OCI-LY3 (cell line): ENCODE measurements at regions not wholly inside any gene's neighbourhood (a gene's known extent, or its start where the extent isn't known, plus 50 kb on each side); places are given as distances from the start of the nearest gene placed in this dataset.

Experiments
- H2AFZ ChIP-seq: fragments of 200-600, 300-600 bp; shearing (Covaris generic); 2 replicates; pipeline ENCODE4 v1.6.0; 2014; ENCODE audit warnings: antibody characterized with exemption, low read depth, low read length
- H3K27ac ChIP-seq: fragments of 200-600, 300-600 bp; sonication (generic); 2 replicates; pipeline ENCODE4 v1.5.1; 2014; ENCODE audit warnings: mild to moderate bottlenecking, low read length, moderate library complexity, mixed read lengths
- H3K27me3 ChIP-seq: fragments of 200-600, 300-600 bp; sonication (generic); 2 replicates; pipeline ENCODE4 v1.6.1; 2014; ENCODE audit warnings: low read depth, low read length, mixed read lengths
- H3K36me3 ChIP-seq: fragments of 200-600, 300-600 bp; sonication (generic); replicated peaks from 2 replicates; pipeline ENCODE3; 2014; ENCODE audit warnings: low read depth, low read length, mixed read lengths
- H3K4me1 ChIP-seq: fragments of 300-600, 200-600 bp; sonication (generic); 2 replicates; pipeline ENCODE4 v1.6.1; 2014; ENCODE audit warnings: low read length, mixed read lengths
- H3K4me2 ChIP-seq: fragments of 200-600, 300-600 bp; sonication (generic); 2 replicates; pipeline ENCODE4 v1.6.1; 2014; ENCODE audit warnings: low read length, mixed read lengths
- H3K4me3 ChIP-seq: fragments of 300-600, 200-600 bp; sonication (generic); 2 replicates; pipeline ENCODE4 v1.5.1; 2014; ENCODE audit warnings: antibody characterized with exemption, mild to moderate bottlenecking, low read length, moderate library complexity
- H3K79me2 ChIP-seq: fragments of 300-600, 200-600 bp; shearing (Covaris generic); 2 replicates; pipeline ENCODE4 v1.6.1; 2014; ENCODE audit warnings: mild to moderate bottlenecking, low read length, mixed read lengths
- H3K9ac ChIP-seq: fragments of 300-600, 200-600 bp; shearing (Covaris generic); 2 replicates; pipeline ENCODE4 v1.6.0; 2014; ENCODE audit warnings: mild to moderate bottlenecking, low read length, moderate library complexity
- H3K9me3 ChIP-seq: fragments of 200-600, 300-600 bp; shearing (Covaris generic); 2 replicates; pipeline ENCODE4 v1.6.1; 2014; ENCODE audit warnings: low read length, mixed read lengths; ENCODE audit not compliant: insufficient read depth
- H4K20me1 ChIP-seq: fragments of 200-600, 300-600 bp; sonication (generic); 2 replicates; pipeline ENCODE4 v1.6.1; 2016; ENCODE audit warnings: low read length, mixed read lengths; ENCODE audit not compliant: insufficient read depth
- EZH2phosphoT487 ChIP-seq: fragments of 200-600 bp; shearing (Covaris generic); IDR thresholded peaks from 2 replicates; pipeline ENCODE4 v1.6.1; 2018; ENCODE audit warnings: antibody characterized with exemption, mixed run types, low read depth
- TF ChIP-seq, protein P1 (sequence below): fragments of 200-600, 300-600 bp; sonication (generic); IDR thresholded peaks from 2 replicates; pipeline ENCODE4 v1.5.1; 2014; ENCODE audit warnings: antibody characterized with exemption, low read length, low read depth

DNA sequence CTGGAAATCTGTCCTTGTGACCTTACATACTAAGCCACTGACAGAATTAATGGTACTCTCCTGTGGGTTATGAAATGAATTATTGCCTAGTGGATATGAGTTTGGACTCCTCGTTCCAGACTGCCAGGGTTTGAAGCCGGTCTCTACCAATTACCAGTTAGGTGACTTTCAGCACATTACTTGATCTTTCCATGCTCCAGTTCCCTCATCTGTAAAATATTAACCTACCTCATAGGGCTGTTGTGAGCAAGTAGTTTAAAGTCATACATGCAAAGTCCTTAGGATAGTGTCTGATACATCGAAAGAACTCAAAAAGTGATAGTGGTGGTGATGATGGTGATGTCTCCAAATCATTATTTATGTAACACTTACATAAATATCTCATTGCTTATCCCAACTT is 373.5 kb upstream of the ARX start:
- H3K9me3 ChIP-seq: no peaks in the 10 kb centered on the region
- TF ChIP-seq, protein P1, sequence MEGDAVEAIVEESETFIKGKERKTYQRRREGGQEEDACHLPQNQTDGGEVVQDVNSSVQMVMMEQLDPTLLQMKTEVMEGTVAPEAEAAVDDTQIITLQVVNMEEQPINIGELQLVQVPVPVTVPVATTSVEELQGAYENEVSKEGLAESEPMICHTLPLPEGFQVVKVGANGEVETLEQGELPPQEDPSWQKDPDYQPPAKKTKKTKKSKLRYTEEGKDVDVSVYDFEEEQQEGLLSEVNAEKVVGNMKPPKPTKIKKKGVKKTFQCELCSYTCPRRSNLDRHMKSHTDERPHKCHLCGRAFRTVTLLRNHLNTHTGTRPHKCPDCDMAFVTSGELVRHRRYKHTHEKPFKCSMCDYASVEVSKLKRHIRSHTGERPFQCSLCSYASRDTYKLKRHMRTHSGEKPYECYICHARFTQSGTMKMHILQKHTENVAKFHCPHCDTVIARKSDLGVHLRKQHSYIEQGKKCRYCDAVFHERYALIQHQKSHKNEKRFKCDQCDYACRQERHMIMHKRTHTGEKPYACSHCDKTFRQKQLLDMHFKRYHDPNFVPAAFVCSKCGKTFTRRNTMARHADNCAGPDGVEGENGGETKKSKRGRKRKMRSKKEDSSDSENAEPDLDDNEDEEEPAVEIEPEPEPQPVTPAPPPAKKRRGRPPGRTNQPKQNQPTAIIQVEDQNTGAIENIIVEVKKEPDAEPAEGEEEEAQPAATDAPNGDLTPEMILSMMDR: no peak
- no peak for TF ChIP-seq EZH2phosphoT487
- no peak overlapping the region for H3K27ac ChIP-seq
- H3K4me3 ChIP-seq: no peak overlapping the region
- H3K36me3 ChIP-seq: no peaks in the 10 kb centered on the region
- H3K27me3 ChIP-seq: no peaks in the 10 kb centered on the region
- no peaks in the 10 kb centered on the region for H4K20me1 ChIP-seq
- H3K4me2 ChIP-seq: no peak overlapping the region
- H2AFZ ChIP-seq: no peak overlapping the region
- H3K4me1 ChIP-seq: no peaks in the 10 kb centered on the region
- no peaks in the 10 kb centered on the region for H3K79me2 ChIP-seq
- H3K9ac ChIP-seq: no peak overlapping the region

DNA sequence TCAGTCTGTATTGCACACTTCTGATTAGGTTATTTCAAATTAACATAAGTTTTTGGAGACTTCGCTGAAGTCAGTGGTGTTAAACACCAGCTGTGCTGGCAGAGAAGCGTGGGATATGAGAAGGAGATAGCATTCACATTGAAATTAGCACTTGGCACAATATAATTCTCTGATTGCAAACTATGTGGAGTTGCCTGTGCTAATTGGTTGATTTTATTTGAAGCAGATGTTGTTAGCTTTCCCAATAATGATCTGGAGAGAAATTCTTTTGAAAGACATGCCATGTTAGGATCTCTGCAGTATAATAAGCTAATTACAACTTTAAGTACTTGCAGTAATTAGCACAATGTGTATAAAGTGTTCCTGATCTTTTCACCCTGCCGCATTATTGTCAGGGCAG is 367.4 kb upstream of the ARX start:
- no peak overlapping the region for H3K4me3 ChIP-seq
- no peaks in the 10 kb centered on the region for H4K20me1 ChIP-seq
- no peak for TF ChIP-seq EZH2phosphoT487
- TF ChIP-seq, protein P1: no peak
- no peak overlapping the region for H3K9ac ChIP-seq
- no peak overlapping the region for H3K4me2 ChIP-seq
- H3K9me3 ChIP-seq: no peaks in the 10 kb centered on the region
- no peaks in the 10 kb centered on the region for H3K27me3 ChIP-seq
- H3K27ac ChIP-seq: no peak overlapping the region
- H3K4me1 ChIP-seq: no peaks in the 10 kb centered on the region
- H3K36me3 ChIP-seq: no peaks in the 10 kb centered on the region
- no peak overlapping the region for H2AFZ ChIP-seq
- H3K79me2 ChIP-seq: no peaks in the 10 kb centered on the region

DNA sequence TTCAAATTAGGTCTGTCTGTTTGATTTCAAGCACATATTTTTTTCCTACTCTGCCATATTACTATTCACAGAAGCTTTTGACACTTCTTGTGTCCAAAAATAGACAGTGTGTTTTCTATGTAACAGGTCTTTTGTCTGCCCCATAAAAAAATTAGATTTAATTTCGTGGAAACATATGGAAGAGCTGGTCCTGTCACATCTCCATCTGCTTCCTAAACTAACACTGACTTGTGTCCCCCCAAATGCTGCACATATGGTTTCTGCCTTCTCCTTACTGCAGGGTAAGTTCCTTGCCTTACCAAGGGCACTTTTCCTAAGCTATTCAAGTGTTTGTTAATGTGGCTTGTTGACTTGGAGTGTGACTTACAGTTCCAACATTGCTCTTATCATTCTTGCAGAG is 340.7 kb upstream of the ARX start:
- no peaks in the 10 kb centered on the region for H3K27me3 ChIP-seq
- H3K79me2 ChIP-seq: no peaks in the 10 kb centered on the region
- TF ChIP-seq EZH2phosphoT487: no peak
- TF ChIP-seq, protein P1: no peak
- no peak overlapping the region for H3K4me3 ChIP-seq
- H3K9ac ChIP-seq: no peak overlapping the region
- H4K20me1 ChIP-seq: no peaks in the 10 kb centered on the region
- H3K36me3 ChIP-seq: no peaks in the 10 kb centered on the region
- H2AFZ ChIP-seq: no peak overlapping the region
- no peaks in the 10 kb centered on the region for H3K9me3 ChIP-seq
- H3K4me2 ChIP-seq: no peak overlapping the region
- no peaks in the 10 kb centered on the region for H3K4me1 ChIP-seq
- no peak overlapping the region for H3K27ac ChIP-seq

DNA sequence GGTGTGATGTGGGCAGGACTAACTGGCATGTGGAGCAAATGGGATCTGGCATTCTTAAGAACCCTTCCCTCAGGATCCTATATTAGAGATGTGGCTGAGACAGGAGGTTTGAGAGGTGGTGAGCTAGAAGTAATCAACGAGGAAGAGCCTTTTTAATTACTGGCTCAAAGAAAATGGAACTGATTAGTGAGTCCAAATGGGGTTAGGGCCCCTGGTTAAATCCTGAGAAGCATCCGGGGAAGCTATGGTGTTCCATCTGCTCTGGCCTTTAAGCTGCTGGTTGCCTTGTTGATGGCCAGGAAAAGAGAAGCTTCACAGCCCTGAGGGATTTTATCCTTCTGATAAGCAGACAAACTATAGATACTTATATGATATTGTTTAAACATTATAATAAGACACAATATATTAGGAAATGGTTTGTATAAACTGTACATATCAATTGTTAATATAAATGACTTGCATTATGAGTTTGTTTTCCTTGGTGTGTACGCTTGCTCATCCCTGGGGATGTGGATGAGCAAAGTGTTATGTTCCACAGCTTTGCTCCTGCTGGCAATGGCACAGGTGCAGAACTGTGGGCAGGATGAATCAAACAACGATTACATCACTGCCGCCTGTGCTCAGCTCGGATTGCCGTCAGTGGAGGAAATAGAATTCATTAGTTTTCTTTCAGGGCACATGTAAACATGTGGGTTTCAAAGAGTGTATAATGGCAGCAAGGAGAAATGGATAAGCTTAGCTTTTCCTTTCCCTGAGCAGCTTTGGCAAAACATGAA is 328.6 kb upstream of the ARX start:
- no peaks in the 10 kb centered on the region for H4K20me1 ChIP-seq
- no peak overlapping the region for H3K4me2 ChIP-seq
- no peaks in the 10 kb centered on the region for H3K4me1 ChIP-seq
- H3K9ac ChIP-seq: no peak overlapping the region
- H2AFZ ChIP-seq: no peak overlapping the region
- H3K27me3 ChIP-seq: no peaks in the 10 kb centered on the region
- H3K27ac ChIP-seq: no peak overlapping the region
- H3K4me3 ChIP-seq: no peak overlapping the region
- H3K79me2 ChIP-seq: no peaks in the 10 kb centered on the region
- no peaks in the 10 kb centered on the region for H3K9me3 ChIP-seq
- TF ChIP-seq, protein P1: no peak
- TF ChIP-seq EZH2phosphoT487: no peak
- no peaks in the 10 kb centered on the region for H3K36me3 ChIP-seq
